ENCODE measurements at regions not wholly inside any gene's neighbourhood (a gene's known extent, or its start where the extent isn't known, plus 50 kb on each side); places are given as distances from the start of the nearest gene placed in this dataset.

- no peak overlapping the region for H3K27ac ChIP-seq (ENCODE audit: low read length)
- H3K36me3 ChIP-seq (ENCODE audit: control insufficient read depth, insufficient read depth, low read length) = no peaks in the 10 kb centered on the region
- intact Hi-C loops (cut with micrococcal nuclease; ENCODE audit: unreplicated experiment) (no loop called here), in situ Hi-C loops (cut with HindIII; ENCODE audit: low pct_unique_long_range_greater_than_20kb, low sequenced_read_pairs) (no loop called here)
- POLR2A ChIA-PET = no interaction called here
- no TSS peak for BruUV-seq (replicated peaks)
- H3K27me3 ChIP-seq (ENCODE audit: control insufficient read depth, insufficient read depth, low read length) = no peaks in the 10 kb centered on the region
- no peak for ATAC-seq
- no peak for TF ChIP-seq SIN3A (IDR thresholded peaks at IDR 0.05; ENCODE audit: borderline replicate concordance, insufficient read depth, low read depth, low read length)
- TF ChIP-seq POLR2AphosphoS5 (IDR thresholded peaks at IDR 0.05; ENCODE audit: low read depth, low read length) = no peak
- no peak for TF ChIP-seq TCF7L2 (IDR thresholded peaks at IDR 0.05; ENCODE audit: low read depth, low read length)
- TF ChIP-seq REST (IDR thresholded peaks at IDR 0.05; ENCODE audit: insufficient read depth in 1 of 2, low read depth in 2 of 2, low read length in 1 of 2) = no peak
- TF ChIP-seq CTCF (IDR thresholded peaks at IDR 0.05) = no peak
- H3K4me1 ChIP-seq (ENCODE audit: control insufficient read depth, insufficient read depth, low read length) = no peaks in the 10 kb centered on the region
- CTCF ChIA-PET = no interaction called here
- no peaks in the 10 kb centered on the region for H3K9me3 ChIP-seq (ENCODE audit: control insufficient read depth, insufficient read depth, low read depth, low read length)
- H3K4me3 ChIP-seq (ENCODE audit: low read depth in 2 of 2, low read length in 2 of 2) = no peak overlapping the region
- DNase-seq (ENCODE audit: low read depth, low spot score) = no peak
Measured at GRCh38 chr21:18147678-18148077, 97.0 kb upstream of the CHODL start.

- BruUV-seq (replicated peaks) = no TSS peak
- Histone ChIP-seq H3K4me1 (ENCODE audit: control insufficient read depth, insufficient read depth, low read length) (no peaks in the 10 kb centered on the region), H3K27ac (ENCODE audit: low read length) (no peak overlapping the region), H3K9me3 (ENCODE audit: control insufficient read depth, insufficient read depth, low read depth, low read length) (no peaks in the 10 kb centered on the region), H3K36me3 (ENCODE audit: control insufficient read depth, insufficient read depth, low read length) (no peaks in the 10 kb centered on the region), H3K27me3 (ENCODE audit: control insufficient read depth, insufficient read depth, low read length) (no peaks in the 10 kb centered on the region), H3K4me3 (ENCODE audit: low read depth in 2 of 2, low read length in 2 of 2) (no peak overlapping the region)
- ATAC-seq (no peak), DNase-seq (ENCODE audit: low read depth, low spot score) (no peak)
- TF ChIP-seq REST (IDR thresholded peaks at IDR 0.05; ENCODE audit: insufficient read depth in 1 of 2, low read depth in 2 of 2, low read length in 1 of 2) (no peak), SIN3A (IDR thresholded peaks at IDR 0.05; ENCODE audit: borderline replicate concordance, insufficient read depth, low read depth, low read length) (no peak), CTCF (IDR thresholded peaks at IDR 0.05) (no peak), POLR2AphosphoS5 (IDR thresholded peaks at IDR 0.05; ENCODE audit: low read depth, low read length) (no peak), TCF7L2 (IDR thresholded peaks at IDR 0.05; ENCODE audit: low read depth, low read length) (no peak)
- ChIA-PET CTCF (no interaction called here), POLR2A (no interaction called here)
- in situ Hi-C loops (cut with HindIII; ENCODE audit: low pct_unique_long_range_greater_than_20kb, low sequenced_read_pairs) (no loop called here), intact Hi-C loops (cut with micrococcal nuclease; ENCODE audit: unreplicated experiment) (no loop called here)
Measured at GRCh38 chr21:18146820-18147219, 97.8 kb upstream of the CHODL start.
